Activated T-helper 1 cell treated with anti-CD3 and anti-CD28 coated beads, Interleukin-2, amount 50 U/mL, for 16 hours (primary cell): ENCODE measurements at regions not wholly inside any gene's neighbourhood (a gene's known extent, or its start where the extent isn't known, plus 50 kb on each side); places are given as distances from the start of the nearest gene placed in this dataset.

Experiments used
- DNase-seq, 2 donors: peaks; one replicate each; pipeline ENCODE4 v3.0.0-alpha.2; 2020; ENCODE audit warnings: low read depth in 1 of 2, low spot score in 1 of 2

- DNase-seq: no peak
Observed at GRCh38 chr6:139790527-139790926, 416.1 kb upstream of the CITED2 start.

- no peak for DNase-seq
Observed at GRCh38 chr6:139784222-139784769, 409.8 kb upstream of the CITED2 start.

- no peak for DNase-seq
Observed at GRCh38 chr6:139779988-139780774, 405.7 kb upstream of the CITED2 start.

GRCh38 chr6:139778688-139779087 is 404.2 kb upstream of the CITED2 start:
- DNase-seq: no peak

GRCh38 chr6:139778106-139778505 is 403.7 kb upstream of the CITED2 start:
- DNase-seq: no peak

GRCh38 chr6:139777202-139777970 is 402.9 kb upstream of the CITED2 start:
- DNase-seq: no peak

- DNase-seq: no peak
Observed at GRCh38 chr6:139776041-139776440, 401.6 kb upstream of the CITED2 start.

GRCh38 chr6:139768196-139768595 is 393.7 kb upstream of the CITED2 start:
- DNase-seq: no peak

- no peak for DNase-seq
Observed at GRCh38 chr6:139766796-139767195, 392.3 kb upstream of the CITED2 start.

- no peak for DNase-seq
Observed at GRCh38 chr6:139765825-139766285, 391.4 kb upstream of the CITED2 start.

GRCh38 chr6:139764498-139764986 is 390.1 kb upstream of the CITED2 start:
- no peak for DNase-seq

GRCh38 chr6:139763468-139764210 is 389.2 kb upstream of the CITED2 start:
- no peak for DNase-seq

GRCh38 chr6:139762587-139763031 is 388.2 kb upstream of the CITED2 start:
- no peak for DNase-seq

GRCh38 chr6:139760128-139760527 is 385.7 kb upstream of the CITED2 start:
- no peak for DNase-seq

GRCh38 chr6:139759086-139759485 is 384.6 kb upstream of the CITED2 start:
- DNase-seq: no peak

GRCh38 chr6:139758209-139758611 is 383.8 kb upstream of the CITED2 start:
- no peak for DNase-seq

- DNase-seq: no peak
Observed at GRCh38 chr6:139757784-139758183, 383.3 kb upstream of the CITED2 start.

- DNase-seq: no peak
Observed at GRCh38 chr6:139756381-139756780, 381.9 kb upstream of the CITED2 start.

- no peak for DNase-seq
Observed at GRCh38 chr6:139754898-139755775, 380.7 kb upstream of the CITED2 start.

GRCh38 chr6:139753198-139753861 is 378.9 kb upstream of the CITED2 start:
- DNase-seq: no peak
